Hindlimb muscle (tissue), 1 donor: ENCODE measurements at regions not wholly inside any gene's neighbourhood (a gene's known extent, or its start where the extent isn't known, plus 50 kb on each side); places are given as distances from the start of the nearest gene placed in this dataset.
"Not testable (repeated sequence)": the region's sequence is repeated elsewhere in the genome, so short reads cannot be mapped to it uniquely, and the experiment has no call there.

ENCODE experiments used
- DNase-seq: peaks from one replicate; pipeline ENCODE4 v3.0.0-alpha.2; 2013

DNA sequence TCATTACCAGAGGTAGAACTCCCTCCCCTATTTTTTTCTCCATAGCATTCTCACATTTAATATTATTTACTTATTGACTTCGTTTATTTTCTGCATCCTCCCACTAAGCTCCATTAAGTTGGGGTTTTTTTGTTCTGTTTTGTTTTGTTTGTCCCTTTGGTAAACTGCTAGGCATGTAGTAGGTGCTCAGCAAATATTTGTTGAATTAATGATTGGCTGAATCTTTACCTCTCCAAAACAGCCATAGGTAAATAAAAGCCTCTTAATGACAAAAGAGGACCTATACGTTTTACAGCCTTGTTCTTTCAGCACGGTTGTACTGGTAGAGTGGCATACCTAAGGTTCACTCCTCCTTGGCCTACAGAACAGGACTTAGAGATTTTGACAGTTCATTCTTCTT lies 52.0 kb downstream of the PRORP start:
- DNase-seq: no peak

DNA sequence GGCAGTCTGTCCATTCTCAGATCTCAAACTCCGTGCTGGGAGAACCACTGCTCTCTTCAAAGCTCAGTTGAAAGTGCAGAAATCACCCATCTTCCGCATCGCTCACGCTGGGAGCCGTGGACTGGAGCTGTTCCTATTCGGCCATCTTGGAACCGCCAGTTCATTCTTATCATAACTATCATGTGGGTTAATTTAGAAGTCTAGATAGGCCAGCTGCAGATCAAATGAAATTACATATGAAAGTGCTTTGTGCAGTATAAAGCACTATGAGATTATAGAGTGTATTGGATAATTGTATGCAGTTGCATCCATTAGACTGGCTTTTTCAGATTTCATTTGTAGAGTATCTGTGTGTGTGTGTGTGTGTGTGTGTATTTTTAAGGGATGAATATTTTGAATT lies 57.8 kb downstream of the PRORP start:
- no peak for DNase-seq

DNA sequence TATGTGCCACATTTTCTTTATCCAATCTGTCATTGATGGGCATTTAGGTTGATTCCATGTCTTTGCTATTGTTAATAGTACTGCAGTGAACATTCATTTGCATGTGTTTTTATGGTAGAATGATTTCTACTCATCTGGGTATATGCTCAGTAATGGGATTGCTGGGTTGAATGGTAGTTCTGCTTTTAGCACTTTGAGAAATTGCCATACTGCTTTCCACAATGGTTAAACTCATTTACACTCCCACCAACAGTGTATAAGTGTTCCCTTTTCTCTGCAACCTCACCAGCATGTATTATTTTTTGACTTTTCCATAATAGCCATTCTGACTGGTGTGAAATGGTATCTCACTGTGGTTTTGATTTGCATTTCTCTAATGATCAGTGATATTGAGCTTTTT lies 62.5 kb downstream of the PRORP start:
- DNase-seq: not testable (repeated sequence)

DNA sequence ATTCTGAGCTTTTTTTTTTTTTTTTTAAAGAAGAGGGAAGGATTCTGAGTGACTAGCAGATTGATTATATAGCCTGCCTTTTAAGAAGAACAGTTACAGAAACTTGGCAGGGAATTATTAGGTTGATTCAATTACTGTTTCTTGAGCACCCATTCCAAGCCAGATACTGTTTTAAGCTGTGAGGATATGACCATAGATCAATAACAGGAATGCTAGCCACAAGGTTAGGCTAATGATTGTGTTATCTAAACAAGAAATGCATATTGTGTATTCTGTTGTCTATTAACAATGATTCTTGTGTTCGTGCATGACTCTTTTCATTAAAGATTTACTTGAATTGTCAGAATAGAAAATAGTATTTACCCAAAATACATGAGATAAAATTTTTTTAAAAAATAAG lies 67.1 kb downstream of the PRORP start:
- DNase-seq: no peak

DNA sequence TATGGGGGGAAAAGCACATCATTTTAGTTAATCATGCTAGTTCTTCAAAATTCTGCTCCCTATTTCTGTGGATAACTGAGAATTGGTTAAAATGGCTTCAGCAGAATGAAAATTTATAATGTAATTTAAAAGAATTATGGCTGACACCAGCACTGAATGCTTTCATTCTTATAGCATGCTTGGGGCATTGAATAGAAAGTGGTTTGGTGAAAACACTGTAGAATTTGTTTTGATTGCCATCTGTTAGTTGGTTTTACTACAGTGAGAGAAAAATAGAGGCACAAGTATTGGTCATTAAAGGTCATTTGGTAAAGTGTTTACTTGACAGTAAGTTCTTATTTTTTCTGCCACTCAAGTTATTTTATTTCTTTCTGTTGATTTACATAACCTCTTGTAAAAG lies 70.8 kb downstream of the PRORP start:
- DNase-seq: no peak

DNA sequence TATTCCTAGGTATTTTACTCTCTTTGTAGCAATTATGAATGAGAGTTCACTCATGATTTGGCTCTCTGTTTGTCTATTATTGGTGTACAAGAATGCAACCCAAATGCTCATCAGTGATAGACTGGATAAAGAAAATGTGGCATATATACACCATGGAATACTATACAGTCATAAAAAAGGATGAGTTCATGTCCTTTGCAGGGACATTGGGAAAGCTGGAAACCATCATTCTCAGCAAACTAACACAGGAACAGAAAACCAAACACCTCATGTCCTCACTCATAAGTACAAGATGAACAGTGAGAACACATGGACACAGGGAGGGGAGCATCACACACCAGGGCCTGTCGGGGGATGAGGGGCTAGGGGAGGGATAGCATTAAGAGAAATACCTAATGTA lies 71.8 kb downstream of the PRORP start:
- DNase-seq: not testable (repeated sequence)

DNA sequence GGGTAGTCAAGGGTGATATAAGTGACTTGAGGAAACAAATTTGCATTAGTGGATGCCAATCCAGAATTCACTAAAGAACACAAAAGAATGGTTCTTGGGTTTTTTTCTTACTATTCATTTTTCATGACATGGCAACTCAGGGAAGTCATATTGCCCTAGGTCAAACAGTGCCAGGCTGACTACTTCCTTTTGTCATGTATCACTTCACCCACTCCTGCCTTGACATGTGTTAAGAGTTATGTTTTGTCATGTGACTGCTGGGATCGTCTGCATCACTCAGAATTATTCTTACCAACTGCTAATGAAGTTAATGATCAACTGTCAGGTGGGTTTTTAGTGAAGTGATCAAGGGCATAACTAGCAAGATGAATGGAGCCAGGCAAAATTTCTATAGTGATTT lies 74.2 kb downstream of the PRORP start:
- DNase-seq: no peak

DNA sequence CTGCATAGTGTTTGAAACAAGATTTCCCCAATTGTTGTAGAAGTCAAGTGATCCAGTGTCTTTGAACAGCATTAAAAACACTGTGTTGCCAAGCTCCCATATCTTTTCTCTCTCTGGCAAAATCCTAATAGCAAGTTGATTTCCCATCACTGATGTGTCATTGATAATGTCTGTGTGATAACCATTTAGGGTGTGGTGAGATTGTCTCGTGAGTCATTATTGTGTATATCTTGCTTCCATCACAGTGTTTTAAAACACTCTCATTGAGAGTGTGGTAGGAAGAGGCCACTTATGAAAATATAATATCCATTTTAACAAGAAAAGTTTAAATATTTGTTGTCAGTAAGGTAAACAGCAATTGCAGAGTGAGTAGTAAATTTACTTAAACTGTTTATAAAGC lies 74.7 kb downstream of the PRORP start:
- no peak for DNase-seq

DNA sequence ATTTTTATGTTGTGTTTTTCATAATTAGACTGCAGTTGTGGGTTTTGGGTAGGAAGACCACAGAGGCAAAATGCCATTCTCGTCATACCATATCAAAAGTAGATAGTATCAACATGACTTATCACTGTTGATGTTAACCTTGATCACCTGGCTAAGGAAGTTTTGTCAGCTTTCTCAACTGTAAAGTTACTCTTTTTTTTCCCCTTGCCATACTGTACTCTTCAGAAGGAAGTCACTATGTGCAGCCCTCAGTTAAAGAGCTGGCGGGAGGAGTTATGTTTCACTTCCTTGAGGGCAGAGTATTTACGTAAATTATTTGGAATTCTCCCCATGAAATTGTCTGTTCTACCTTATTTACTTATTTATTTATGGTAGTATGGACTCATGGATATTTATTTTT lies 78.7 kb downstream of the PRORP start:
- DNase-seq: no peak

DNA sequence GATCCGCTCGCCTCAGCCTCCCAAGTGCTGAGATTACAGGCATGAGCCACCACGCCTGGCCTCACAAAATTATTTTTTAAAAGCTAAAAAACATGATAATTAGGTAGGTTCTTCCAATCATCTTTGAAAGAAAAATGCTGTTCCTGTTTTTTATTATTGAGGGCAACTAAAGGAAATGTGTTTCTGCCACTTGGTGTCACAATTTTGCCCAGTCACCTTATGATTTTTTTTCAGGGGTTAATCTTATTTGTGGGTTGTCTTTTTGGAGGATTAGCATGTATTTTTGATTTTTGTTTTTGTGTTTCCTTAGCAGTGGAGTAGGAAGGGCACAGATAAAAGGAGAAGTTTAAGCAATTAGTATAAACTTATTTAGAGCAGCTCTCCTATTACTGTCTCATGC lies 79.8 kb downstream of the PRORP start:
- no peak for DNase-seq

DNA sequence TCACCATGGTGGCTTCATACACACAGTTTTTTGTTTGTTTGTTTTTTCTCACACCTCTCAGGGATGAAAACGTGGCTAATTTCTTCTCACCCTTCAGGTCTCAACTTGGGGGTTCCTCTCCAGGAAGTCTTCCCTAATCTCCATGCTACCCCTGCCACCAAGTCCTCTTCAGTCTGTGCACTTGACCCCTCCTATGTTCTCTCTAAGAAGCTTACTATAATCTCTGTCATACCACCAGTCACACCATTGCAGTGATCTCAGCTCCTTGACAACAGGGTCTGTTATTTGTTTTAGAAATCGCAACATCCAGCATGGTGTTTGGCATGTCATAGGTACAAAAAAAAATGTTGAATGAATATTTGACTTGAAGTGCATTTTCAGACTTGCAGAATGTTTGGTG lies 83.4 kb downstream of the PRORP start:
- no peak for DNase-seq

DNA sequence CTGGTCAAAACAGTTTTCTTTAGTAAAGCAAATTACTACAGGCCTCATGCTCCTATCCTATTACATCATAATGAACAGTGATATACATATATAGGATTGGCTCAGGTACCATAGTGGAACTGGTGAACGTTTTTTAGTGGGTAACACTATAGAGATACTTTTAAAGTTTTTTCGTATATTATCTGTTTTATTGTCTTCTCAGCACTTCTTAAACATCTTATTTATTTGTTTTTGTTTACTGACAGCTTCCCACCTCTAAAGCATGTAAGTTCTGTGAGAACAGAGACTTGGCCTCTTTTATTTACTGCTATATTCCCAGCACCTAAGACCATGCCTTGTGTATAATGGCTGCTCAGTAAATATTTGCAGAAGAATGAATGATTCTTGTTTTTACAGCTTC lies 81.1 kb upstream of the PSMA6 start:
- no peak for DNase-seq

DNA sequence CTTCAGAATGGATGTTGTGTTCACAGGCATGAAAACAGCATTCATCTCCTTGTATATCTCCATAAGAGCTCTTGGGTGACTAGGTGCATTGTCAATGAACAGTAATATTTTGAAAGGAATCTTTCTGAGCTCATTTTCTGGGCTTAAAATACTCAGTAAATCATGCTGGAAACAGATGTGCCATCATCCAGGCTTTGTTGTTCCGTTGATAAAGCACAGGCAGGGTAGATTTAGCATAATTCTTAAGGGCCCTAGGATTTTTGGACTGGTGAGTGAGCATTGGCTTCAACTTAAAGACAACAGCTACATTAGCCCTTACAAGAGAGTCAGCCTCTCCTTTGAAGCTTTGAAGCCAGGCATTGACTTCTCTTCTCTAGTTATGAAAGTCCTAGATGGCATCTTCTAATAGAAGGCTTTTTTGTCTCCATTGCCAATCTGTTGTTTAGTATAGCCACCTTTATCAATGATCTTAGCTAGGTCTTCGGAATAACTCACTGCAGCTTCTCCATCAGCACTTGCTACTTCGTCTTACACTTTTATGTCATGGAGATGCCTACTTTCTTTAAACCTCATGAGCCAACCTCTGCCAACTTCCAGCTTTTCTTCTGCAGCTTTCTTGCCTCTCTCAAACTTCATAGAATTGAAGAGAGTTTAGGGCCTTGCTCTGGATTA lies 79.6 kb upstream of the PSMA6 start:
- DNase-seq: no peak

DNA sequence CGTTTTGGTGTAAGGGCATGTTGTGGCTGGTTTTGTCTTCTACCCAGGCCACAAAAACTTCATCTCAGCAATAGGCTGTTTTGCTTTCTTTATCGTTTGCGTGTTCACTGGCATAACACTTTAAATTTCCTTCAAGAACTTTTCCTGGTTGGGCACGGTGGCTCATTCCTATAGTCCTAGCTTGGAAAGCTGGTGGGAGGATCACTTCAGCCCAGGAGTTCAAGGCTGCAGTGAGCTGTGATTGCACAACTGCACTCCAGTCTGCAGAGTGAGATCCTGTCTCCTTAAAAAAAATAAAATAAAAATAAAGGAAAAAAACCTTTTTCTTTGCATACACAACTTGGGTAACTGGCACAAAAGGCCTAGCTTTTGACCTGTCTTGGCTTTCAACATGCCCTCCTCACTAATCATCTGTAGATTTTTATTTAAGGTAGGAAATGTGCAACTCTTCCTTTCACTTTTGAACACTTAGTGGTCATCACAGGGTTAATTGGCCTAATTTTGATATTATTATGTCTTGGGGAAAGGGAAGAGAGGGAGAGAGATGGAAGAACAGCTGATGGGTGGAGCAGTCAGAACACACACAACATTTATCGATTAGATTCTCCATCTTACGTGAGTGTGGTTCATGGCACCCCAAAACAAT lies 78.9 kb upstream of the PSMA6 start:
- DNase-seq: no peak

DNA sequence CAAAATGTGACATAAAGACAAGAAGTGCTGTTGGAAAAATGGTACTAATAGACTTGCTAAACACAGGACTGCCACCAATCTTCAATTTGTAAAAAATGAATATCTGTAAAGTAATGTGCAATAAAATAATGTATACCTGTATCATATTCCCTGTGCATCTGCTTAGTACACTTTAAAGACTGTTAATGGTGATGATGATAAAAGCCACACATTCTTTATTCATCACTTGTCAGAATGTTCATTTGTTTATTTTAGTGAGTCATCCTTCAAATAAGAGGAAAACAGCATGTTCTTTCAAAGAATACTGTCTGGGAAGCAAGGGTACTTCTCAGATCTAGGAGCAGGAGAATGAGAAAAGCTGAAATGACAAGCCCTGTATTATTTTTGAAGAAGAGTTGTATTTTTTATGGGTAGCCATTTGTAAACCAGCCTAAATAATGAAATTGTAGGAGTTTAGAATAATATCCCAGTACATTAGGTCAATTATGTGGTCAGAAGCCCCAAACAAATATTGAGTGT lies 78.3 kb upstream of the PSMA6 start:
- DNase-seq: no peak

DNA sequence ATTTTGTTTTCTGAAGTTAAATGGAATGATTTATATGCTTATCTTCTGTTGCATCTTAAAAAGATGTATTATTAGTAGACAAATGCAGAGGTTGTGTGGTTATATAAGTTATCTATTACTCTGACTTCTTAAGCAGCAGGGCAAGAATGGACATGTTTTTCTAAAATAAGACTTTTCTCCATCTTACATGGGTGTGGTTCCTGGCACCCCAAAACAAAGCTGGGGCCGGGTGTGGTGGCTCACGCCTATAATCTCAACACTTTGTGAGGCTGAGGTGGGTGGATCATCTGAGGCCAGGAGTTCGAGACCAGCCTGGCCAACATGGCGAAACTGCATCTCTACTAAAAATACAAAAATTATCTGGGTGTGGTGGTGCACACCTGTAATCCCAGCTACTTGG lies 77.8 kb upstream of the PSMA6 start:
- DNase-seq: not testable (repeated sequence)

DNA sequence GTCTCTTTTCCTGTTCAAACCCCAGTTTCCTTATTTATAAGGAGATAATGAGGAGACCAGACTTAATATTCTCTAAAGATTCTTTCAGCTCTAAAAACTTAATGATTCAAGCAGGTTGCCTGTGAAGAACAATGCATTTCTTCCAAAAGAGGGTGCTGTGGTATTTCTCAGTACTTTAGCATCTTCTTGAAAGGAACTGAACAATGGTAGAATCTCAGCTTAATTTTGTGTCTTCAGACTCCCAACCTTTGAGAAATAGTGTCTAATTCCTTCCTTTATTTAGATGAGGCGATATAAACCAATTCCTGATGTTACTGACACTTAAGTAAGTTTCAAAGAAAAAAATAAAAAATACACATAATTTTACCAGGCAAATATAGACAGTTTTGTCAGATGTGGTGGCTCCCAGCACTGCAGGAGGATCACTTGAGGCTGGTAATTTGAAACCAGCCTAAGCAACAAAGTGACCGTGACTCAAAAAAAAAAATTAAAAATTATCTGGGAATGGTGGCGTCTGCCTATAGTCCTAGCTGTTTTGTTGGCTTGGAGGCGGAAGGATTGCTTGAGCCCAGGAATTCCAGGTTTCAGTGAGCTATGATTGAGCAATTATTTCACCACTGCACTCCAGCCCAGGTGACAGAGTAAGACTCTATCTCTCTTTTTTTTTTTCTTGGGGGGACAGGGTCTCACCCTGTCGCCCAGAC lies 76.9 kb upstream of the PSMA6 start:
- peak; percentile 56 for DNase-seq

DNA sequence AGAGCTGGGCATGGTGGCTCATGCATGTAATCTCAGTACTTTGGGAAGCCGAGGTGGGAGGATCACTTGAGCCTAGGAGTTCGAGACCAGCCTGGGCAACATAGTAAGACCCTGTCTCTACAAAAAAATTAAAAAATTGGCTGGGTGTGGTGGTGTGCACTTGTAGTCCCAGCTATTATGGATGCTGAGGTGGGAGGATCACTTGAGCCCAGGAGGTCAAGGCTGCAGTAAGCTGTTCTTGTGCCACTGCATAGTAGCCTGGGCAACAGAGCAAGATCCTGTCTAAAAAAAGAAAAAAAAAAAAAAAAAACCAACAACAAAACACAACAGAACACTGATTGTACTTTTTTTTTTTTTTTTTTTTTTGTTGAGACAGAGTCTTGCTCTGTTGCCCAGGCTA lies 74.0 kb upstream of the PSMA6 start:
- DNase-seq: not testable (repeated sequence)

DNA sequence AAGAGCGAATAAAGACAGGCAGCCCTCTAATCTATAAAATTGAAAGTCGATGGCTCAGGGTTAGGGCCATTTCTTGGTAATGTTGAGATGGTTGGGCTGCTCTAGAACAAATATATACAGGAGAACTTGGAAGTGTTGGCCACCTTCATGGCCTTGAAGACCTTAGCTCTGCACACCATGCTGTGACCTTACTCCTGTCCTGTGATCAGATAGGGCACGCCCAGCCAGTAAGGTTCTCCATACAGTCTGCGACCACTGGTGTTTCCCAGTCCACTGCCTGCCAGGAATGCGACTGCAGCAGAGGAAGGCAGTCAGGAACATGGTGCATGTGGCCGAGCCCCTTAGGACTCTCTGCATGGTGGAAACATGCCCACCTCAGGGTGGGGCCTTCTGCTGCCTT lies 73.2 kb upstream of the PSMA6 start:
- no peak for DNase-seq

DNA sequence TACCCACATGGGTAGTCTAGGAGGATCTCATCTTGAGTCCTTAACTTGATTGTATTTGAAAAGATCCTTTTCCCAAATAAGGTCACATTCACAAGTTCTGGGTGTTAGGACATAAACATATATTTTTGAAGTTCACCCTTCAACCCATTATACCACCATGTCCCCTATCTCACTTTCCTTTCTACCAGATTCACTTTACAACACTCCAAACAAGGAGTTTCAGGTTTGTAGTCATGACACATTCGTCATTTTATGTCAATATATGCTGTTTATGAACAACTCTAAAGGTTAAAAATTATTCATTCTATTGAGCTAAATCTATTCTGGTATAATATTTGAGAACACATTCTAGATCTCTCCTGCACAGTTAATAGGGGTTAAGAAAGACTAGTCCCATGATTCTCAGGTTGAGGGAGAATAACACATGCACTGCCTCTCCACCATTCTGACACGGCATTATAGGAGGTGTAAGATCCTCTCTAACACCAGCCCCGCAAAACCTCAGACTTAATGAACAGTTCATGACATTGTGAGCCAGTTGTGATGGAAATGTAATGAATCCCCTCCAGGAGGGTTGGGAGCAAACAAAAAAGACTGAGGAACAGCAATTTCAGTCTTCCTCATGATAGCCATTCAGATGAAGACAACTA lies 72.0 kb upstream of the PSMA6 start:
- no peak for DNase-seq

DNA sequence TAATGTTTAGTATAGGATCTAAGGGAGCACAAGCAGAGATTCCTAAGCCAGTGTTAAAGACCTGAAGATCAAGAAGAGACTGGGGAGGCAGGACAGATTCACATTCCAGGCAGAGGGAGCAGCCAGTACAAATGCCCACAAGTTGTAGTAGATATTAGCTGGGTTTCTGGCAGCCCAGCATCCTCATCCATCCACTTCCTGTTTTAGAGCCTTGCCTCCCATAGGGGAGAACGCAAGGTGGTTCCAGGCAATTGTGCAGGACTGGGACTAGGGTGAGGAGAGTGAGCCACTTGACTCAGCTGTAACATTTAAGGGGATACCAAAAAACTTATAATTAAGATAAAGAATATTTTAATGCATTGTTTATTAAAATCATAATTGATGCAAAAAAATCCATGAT lies 71.3 kb upstream of the PSMA6 start:
- no peak for DNase-seq

DNA sequence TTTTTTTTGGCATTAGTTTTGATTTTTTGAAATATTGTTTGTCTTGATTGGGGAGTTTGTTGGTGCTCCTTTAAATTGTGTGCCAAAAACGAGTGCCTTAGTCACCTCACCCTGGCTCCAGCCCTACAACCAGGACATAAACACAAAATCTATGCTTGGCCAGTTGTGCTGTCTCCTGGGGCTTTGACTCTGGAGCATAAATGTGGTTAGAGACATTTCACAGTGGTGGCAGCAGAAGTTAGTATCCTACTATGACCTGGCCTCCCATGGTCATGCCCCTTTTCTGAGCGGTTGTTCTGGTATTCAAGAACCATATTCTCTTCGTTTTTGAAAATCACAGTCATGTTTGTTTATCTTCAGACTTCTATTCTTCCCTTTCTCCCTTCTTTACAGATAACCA lies 70.7 kb upstream of the PSMA6 start:
- DNase-seq: no peak

DNA sequence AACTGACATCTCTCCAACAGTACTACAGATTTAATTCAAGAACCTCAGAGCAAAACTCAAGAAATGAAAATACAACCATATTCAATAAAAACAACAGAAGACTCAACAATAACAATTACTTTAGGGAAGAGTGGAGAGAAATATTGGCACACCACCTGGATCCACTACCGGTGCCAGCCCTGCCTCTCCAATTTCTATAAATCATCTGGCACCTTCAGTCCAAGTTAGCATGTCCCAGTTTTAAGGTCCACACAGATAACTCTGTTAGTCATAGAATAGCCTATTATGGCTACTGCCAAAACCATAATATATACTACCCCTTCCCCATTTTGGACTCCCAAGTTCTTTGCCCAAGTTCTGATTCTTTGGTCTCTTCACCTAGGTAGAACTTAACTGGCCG lies 69.9 kb upstream of the PSMA6 start:
- no peak for DNase-seq
